ENCODE measurements at regions not wholly inside any gene's neighbourhood (a gene's known extent, or its start where the extent isn't known, plus 50 kb on each side); places are given as distances from the start of the nearest gene placed in this dataset.

GRCh38 chr4:4625488-4625887 lies 83.6 kb upstream of the STX18 start:
- peaks cover 3% of the 10 kb centered on the region; the same call in 1 of the 2 replicates for H3K4me1 ChIP-seq (ENCODE audit: control insufficient read depth, low read length)

GRCh38 chr4:4624276-4624897 lies 82.5 kb upstream of the STX18 start:
- no peak overlapping the region for H3K4me2 ChIP-seq (ENCODE audit: low read length)
- H3K79me2 ChIP-seq (ENCODE audit: control insufficient read depth, low read length), result no peaks in the 10 kb centered on the region
- no peaks in the 10 kb centered on the region for H3F3A ChIP-seq (ENCODE audit: control insufficient read depth, insufficient read depth)
- H3K27ac ChIP-seq (ENCODE audit: low read depth, low read length), result no peak overlapping the region
- H3K27me3 ChIP-seq (ENCODE audit: control insufficient read depth, low read length), result no peaks in the 10 kb centered on the region
- peaks cover under 1% of the 10 kb centered on the region; the same call in 1 of the 2 replicates for H3K4me1 ChIP-seq (ENCODE audit: control insufficient read depth, low read length)
- TF ChIP-seq EZH2phosphoT487 (IDR thresholded peaks at IDR 0.05; ENCODE audit: borderline replicate concordance, low read length) (no peak), CTCF (IDR thresholded peaks at IDR 0.05; ENCODE audit: low read depth, low read length, poor library complexity, severe bottlenecking) (no peak)
- H3K36me3 ChIP-seq (ENCODE audit: control insufficient read depth, low read length), result no peaks in the 10 kb centered on the region
- H3K9me2 ChIP-seq (replicated peaks; ENCODE audit: control insufficient read depth, low read length), result no peaks in the 10 kb centered on the region
- H4K20me1 ChIP-seq (ENCODE audit: control insufficient read depth, insufficient read depth, low read depth, low read length), result no peaks in the 10 kb centered on the region
- H3K9me3 ChIP-seq (ENCODE audit: control insufficient read depth, insufficient read depth, low read length), result no peaks in the 10 kb centered on the region
- H3K4me3 ChIP-seq (ENCODE audit: low read length), result no peak overlapping the region

More at GRCh38 chr4:4625488-4625887, 83.6 kb upstream of the STX18 start:
- no peaks in the 10 kb centered on the region for H3K9me3 ChIP-seq (ENCODE audit: control insufficient read depth, insufficient read depth, low read length)
- H3K9me2 ChIP-seq (replicated peaks; ENCODE audit: control insufficient read depth, low read length), result no peaks in the 10 kb centered on the region
- H3K4me3 ChIP-seq (ENCODE audit: low read length), result no peak overlapping the region
- H4K20me1 ChIP-seq (ENCODE audit: control insufficient read depth, insufficient read depth, low read depth, low read length), result no peaks in the 10 kb centered on the region
- no peaks in the 10 kb centered on the region for H3K79me2 ChIP-seq (ENCODE audit: control insufficient read depth, low read length)
- H3K27ac ChIP-seq (ENCODE audit: low read depth, low read length), result no peak overlapping the region
- TF ChIP-seq EZH2phosphoT487 (IDR thresholded peaks at IDR 0.05; ENCODE audit: borderline replicate concordance, low read length) (no peak), CTCF (IDR thresholded peaks at IDR 0.05; ENCODE audit: low read depth, low read length, poor library complexity, severe bottlenecking) (no peak)
- H3K4me2 ChIP-seq (ENCODE audit: low read length), result no peak overlapping the region
- H3K36me3 ChIP-seq (ENCODE audit: control insufficient read depth, low read length), result no peaks in the 10 kb centered on the region
- no peaks in the 10 kb centered on the region for H3F3A ChIP-seq (ENCODE audit: control insufficient read depth, insufficient read depth)
- H3K27me3 ChIP-seq (ENCODE audit: control insufficient read depth, low read length), result no peaks in the 10 kb centered on the region

GRCh38 chr4:4619821-4620220 lies 78.0 kb upstream of the STX18 start:
- no peaks in the 10 kb centered on the region for H3K4me1 ChIP-seq (ENCODE audit: control insufficient read depth, low read length)
- no peak overlapping the region for H3K4me2 ChIP-seq (ENCODE audit: low read length)
- no peaks in the 10 kb centered on the region for H3K36me3 ChIP-seq (ENCODE audit: control insufficient read depth, low read length)
- TF ChIP-seq EZH2phosphoT487 (IDR thresholded peaks at IDR 0.05; ENCODE audit: borderline replicate concordance, low read length) (no peak), CTCF (IDR thresholded peaks at IDR 0.05; ENCODE audit: low read depth, low read length, poor library complexity, severe bottlenecking) (no peak)
- H3F3A ChIP-seq (ENCODE audit: control insufficient read depth, insufficient read depth), result no peaks in the 10 kb centered on the region
- no peaks in the 10 kb centered on the region for H3K79me2 ChIP-seq (ENCODE audit: control insufficient read depth, low read length)
- H4K20me1 ChIP-seq (ENCODE audit: control insufficient read depth, insufficient read depth, low read depth, low read length), result no peaks in the 10 kb centered on the region
- H3K9me3 ChIP-seq (ENCODE audit: control insufficient read depth, insufficient read depth, low read length), result no peaks in the 10 kb centered on the region
- H3K9me2 ChIP-seq (replicated peaks; ENCODE audit: control insufficient read depth, low read length), result no peaks in the 10 kb centered on the region
- H3K27ac ChIP-seq (ENCODE audit: low read depth, low read length), result no peak overlapping the region
- no peak overlapping the region for H3K4me3 ChIP-seq (ENCODE audit: low read length)
- H3K27me3 ChIP-seq (ENCODE audit: control insufficient read depth, low read length), result no peaks in the 10 kb centered on the region
